Fibroblast of upper back skin (primary cell): ENCODE measurements at regions not wholly inside any gene's neighbourhood (a gene's known extent, or its start where the extent isn't known, plus 50 kb on each side); places are given as distances from the start of the nearest gene placed in this dataset.
A peak's percentile ranks its signal among the peaks of the same experiment; 100 is the strongest.
"Not testable (repeated sequence)": the region's sequence is repeated elsewhere in the genome, so short reads cannot be mapped to it uniquely, and the experiment has no call there.

Experiments used
- DNase-seq: peaks from one replicate; pipeline ENCODE4 v3.0.0-alpha.2; 2013

DNA sequence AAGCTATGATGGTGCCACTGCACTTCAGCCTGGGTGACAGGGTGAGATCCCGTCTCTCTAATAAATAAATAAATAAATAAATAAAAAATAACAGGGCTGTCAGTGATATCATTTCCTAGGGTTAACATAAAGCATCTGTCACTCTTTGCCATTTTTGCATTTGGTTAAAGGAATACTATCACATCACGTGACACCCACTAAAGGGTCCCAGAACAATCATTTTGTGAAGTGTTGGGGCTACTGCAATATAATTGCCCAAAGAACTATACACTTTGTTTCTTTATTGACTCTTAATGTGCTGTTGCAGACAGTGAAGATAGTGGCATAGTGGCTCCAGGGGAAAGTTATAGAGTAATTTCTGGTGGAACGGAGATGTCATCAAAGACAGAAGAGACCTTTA is 176.5 kb upstream of the MMS22L start:
- no peak for DNase-seq

- DNase-seq: peak; percentile 27
Measured at GRCh38 chr6:97459986-97460385, 177.0 kb upstream of the MMS22L start.

- DNase-seq: no peak
Measured at GRCh38 chr6:97460394-97461080, 177.5 kb upstream of the MMS22L start.

DNA sequence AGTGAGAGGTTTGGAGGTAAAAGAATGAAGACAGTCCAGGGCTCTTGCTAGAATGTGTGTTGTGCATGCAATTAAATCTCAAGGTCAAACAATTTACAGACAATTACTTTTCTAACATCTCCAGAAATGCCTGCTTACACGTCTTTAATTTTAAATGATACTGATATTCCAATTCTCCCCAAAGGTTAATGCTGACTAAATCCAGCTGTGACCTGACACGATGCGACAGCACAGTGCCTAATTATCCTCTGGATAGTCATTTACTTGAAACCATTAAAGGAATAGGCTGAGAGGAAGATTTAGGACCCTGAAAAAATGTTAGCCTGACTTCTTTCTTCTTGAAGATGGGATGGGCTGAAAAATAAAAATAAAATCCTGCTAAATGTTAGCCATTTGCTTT is 178.2 kb upstream of the MMS22L start:
- DNase-seq: no peak

- peak; percentile 5 for DNase-seq
Measured at GRCh38 chr6:97462031-97462430, 179.0 kb upstream of the MMS22L start.

DNA sequence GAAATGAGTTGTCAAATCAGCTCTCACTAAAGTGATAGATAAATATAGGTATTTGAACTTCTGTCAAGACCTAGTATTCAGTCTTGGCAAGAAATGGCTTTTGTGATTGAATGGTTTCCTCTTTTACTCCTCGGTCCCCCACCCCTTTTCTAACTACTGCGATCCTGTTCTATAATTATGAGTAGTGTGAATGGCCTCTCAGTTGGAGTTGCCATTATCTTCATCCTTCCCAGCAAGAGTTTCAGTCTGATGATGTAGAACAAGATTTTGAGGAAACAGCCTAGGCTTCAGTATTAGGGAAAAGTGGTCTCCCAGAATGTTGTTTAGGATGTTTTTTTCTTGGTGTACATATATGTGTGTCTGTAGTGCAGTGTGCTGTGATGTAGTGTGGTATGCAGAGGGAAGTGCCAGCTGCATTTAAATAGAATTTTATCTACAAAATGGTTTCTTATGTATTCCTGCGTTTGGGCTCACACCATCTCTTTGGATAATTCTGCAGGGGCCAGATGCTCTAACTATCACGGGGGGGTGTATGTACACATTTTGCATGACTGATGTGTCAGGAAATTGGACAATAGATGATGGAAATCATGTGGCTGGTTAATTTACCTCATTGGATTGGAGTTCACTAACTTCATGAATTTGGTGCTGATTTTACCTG is 180.1 kb upstream of the MMS22L start:
- no peak for DNase-seq

- no peak for DNase-seq
Measured at GRCh38 chr6:97465877-97466561, 183.0 kb upstream of the MMS22L start.

GRCh38 chr6:97468981-97469380 is 186.0 kb upstream of the MMS22L start:
- DNase-seq: no peak

- DNase-seq: no peak
Measured at GRCh38 chr6:97469451-97469850, 186.4 kb upstream of the MMS22L start.

GRCh38 chr6:97470322-97470721 is 187.3 kb upstream of the MMS22L start:
- DNase-seq: no peak

DNA sequence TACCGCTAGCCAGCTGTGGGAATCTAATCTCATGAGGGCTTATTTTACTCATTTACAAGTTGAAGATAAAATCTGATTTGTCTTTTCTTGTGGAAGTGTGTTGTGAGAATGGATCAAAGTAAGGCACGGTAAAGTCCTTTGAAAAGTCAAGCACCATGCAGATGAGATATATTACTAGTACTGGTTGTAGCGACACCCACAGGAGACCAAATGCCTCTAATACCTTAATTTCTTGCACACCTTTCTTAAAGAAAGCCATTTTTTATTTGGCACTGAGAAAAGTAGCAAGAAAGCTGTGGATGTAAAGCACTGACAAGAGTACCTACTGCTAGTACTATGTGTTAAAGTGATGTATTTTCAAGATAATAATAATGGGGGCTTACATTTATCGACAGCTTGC is 191.0 kb upstream of the MMS22L start:
- DNase-seq: no peak

DNA sequence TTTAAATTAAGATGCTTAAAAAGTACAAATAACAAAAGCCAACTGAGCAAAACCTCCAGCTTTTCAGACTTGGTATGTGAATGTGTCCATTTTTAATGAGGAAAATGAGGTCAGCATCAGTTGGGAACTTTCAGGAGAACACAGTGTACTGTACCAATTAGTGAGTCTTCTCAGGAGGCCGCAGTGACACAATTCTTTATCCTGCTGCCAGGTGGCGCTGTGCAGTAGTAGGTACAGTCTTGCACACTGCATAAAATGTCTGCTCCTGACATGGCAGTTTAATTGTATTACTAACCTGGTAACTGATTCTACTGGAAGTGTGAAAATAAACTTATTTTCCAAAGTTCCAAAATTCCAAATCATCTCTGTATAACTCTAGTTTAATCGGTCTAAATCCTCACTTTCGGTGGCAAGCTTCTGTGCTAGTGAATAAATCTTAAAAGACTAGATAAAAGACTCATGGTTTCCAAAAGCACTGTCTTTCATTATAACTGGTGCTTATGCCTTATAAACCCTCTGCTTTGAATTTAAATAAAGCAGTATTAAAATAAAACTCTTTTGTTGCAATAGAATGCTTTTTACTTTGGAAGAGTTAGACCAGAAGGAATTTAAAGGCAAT is 214.8 kb upstream of the MMS22L start:
- peak; percentile 70 for DNase-seq

GRCh38 chr6:97501853-97502252 is 218.8 kb upstream of the MMS22L start:
- DNase-seq: no peak

GRCh38 chr6:97508646-97509045 is 225.6 kb upstream of the MMS22L start:
- no peak for DNase-seq

- DNase-seq: not testable (repeated sequence)
Measured at GRCh38 chr6:97513260-97513659, 230.2 kb upstream of the MMS22L start.

DNA sequence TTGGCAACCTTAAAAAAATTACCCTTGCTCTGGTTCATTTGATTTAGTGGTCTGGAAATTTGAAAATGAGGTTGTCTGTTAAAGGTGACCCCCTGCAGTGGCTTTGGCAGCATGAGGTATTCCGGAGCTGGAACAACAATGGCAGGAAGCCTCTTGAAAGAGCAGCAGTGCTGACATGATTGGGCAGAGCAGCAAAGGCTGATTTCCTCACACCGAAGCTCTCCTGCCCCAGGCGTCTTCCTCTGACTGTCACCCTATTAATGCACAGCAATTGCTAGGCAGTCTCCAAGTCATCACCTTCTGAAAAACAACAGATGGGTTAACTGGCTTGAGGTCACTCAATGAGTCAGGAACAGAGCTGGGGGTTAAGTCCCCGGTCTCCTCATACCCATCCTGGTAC is 241.8 kb upstream of the MMS22L start:
- DNase-seq: no peak

GRCh38 chr6:97535800-97536199 is 252.8 kb upstream of the MMS22L start:
- no peak for DNase-seq

- no peak for DNase-seq
Measured at GRCh38 chr6:97548354-97548753, 265.3 kb upstream of the MMS22L start.

DNA sequence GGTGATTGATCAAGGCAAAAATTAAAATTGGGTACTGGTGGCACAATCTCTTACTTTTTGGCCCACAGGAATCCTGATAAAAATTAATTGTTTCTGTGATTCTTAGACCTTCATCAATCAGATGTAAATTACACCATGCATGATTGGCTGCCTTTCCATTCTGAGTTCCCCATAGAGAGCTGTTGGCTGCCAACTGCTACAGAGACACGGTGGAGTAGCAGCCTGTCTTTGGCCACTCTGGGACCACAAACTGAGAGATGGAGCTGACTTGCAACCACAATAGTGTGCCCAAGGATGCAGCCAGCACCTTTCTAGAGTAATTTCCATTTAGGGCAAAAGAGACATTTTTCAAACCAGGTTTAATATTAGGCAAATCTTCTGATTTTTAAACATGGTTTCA is 274.3 kb upstream of the MMS22L start:
- no peak for DNase-seq

DNA sequence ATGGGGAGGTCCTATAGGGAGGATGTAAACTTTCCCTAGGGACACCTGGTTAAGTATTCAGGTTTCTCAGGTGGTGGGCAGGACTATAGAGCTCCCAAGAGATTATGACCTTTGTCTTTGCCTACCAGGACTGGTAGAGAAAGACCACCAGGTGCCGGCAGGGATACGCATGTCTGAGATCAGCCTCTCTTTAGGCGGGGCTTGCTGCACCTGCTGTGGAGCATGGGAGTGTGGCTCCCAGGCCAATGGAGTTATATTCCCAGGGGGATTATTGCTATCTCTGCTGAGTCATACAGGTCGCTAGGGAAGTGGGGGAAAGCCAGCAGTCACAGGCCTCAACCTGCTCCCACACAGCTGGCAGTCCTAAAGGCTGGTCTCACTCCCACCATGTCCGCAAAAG is 280.5 kb upstream of the MMS22L start:
- DNase-seq: no peak

GRCh38 chr6:97572943-97573342 is 289.9 kb upstream of the MMS22L start:
- DNase-seq: no peak

GRCh38 chr6:97586344-97586743 is 303.3 kb upstream of the MMS22L start:
- peak; percentile 63 for DNase-seq

GRCh38 chr6:97591955-97592354 is 308.9 kb upstream of the MMS22L start:
- DNase-seq: no peak

DNA sequence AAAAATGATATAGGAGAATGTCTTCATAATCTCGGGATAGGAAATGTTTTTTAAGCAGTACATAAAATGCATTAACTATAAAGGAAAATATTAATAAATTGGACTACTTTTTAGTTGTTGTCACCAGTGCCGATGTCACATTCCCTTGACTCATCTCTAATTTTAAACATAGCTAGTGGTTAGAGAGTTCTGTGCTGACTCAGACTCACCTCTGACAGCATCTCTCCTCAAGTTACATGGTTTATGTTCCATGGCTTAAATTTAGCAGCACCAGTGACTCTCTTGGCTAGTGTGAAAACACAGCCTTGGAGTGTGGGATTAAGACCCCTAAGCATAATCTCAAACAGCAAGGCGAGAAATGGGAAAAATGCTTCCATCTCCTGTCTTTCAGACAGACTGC is 311.8 kb upstream of the MMS22L start:
- peak; percentile 79 for DNase-seq
